GM12874 (cell line): ENCODE measurements at regions not wholly inside any gene's neighbourhood (a gene's known extent, or its start where the extent isn't known, plus 50 kb on each side); places are given as distances from the start of the nearest gene placed in this dataset.

Source experiments
- CTCF ChIP-seq: IDR thresholded peaks from 2 replicates; pipeline ENCODE4 v1.5.1; 2011; ENCODE audit warnings: low read depth, mild to moderate bottlenecking, control low read depth, low read length, moderate library complexity; ENCODE audit not compliant: insufficient read depth

GRCh38 chr6:139470997-139471396, 96.5 kb upstream of the CITED2 start:
- no peak for TF ChIP-seq CTCF

- TF ChIP-seq CTCF, result no peak
These were observed 93.9 kb upstream of the CITED2 start for GRCh38 chr6:139468178-139468819.

- TF ChIP-seq CTCF, result no peak
These were observed 83.0 kb upstream of the CITED2 start for GRCh38 chr6:139457476-139457875.

- TF ChIP-seq CTCF, result no peak
These were observed 77.9 kb upstream of the CITED2 start for GRCh38 chr6:139452148-139452876.

GRCh38 chr6:139449611-139450000, 75.2 kb upstream of the CITED2 start:
- no peak for TF ChIP-seq CTCF

GRCh38 chr6:139448998-139449610, 74.7 kb upstream of the CITED2 start:
- TF ChIP-seq CTCF, result no peak

- no peak for TF ChIP-seq CTCF
These were observed 73.7 kb upstream of the CITED2 start for GRCh38 chr6:139448051-139448649.
